T-cell (primary cell): ENCODE measurements at regions not wholly inside any gene's neighbourhood (a gene's known extent, or its start where the extent isn't known, plus 50 kb on each side); places are given as distances from the start of the nearest gene placed in this dataset.

Experiments
- ATAC-seq, 4 experiments: fragments of 200-7000 bp in 3 of 4; fragments of 150-1000 bp in 1 of 4; cut with Tn5 transposase; replicated peaks in 1 of 4; 1 replicate in 3 of 4; 2 replicates in 1 of 4; pipeline ENCODE4 v1.10.0; 2021; ENCODE audit warnings: moderate library complexity in 3 of 4, mild to moderate bottlenecking in 2 of 4, moderate number of reproducible peaks in 1 of 4
- CTCF ChIA-PET, 2 donors: fragments of 300-600 bp; sonication (Branson Sonifier 250); formaldehyde crosslinking; loops; one replicate each; lab custom pipeline; 2022; ENCODE audit warnings: antibody characterized with exemption in 2 of 2; lab: Charles Lee
- POLR2A ChIA-PET, 2 donors: fragments of 300-600 bp; sonication (Branson Sonifier 250); formaldehyde crosslinking; loops; one replicate each; lab custom pipeline; 2022; ENCODE audit warnings: antibody characterized with exemption in 2 of 2; lab: Charles Lee
- DNase-seq, 35 experiments: peaks; one replicate each; pipeline versions ENCODE4 v3.0.0 to v3.0.0-alpha.2; 2013 to 2023
- H3K27ac ChIP-seq: one replicate; pipeline ENCODE4 v1.5.1; 2013; ENCODE audit warnings: low read length
- H3K27me3 ChIP-seq, 2 experiments: replicated peaks in 1 of 2; 1 replicate in 1 of 2; 2 replicates in 1 of 2; pipeline versions ENCODE4 v1.6.1 to v1.7.0; 2013; ENCODE audit warnings: low read length in 1 of 2, mixed read lengths in 1 of 2; ENCODE audit not compliant: control insufficient read depth in 2 of 2, insufficient read depth in 2 of 2; ENCODE audit errors: extremely low read depth in 1 of 2
- H3K36me3 ChIP-seq, 2 donors: 1 replicate in 1 of 2; 2 replicates in 1 of 2; pipeline versions ENCODE4 v1.6.1 to v1.7.0; 2013; ENCODE audit warnings: low read length in 1 of 2; ENCODE audit not compliant: control insufficient read depth in 2 of 2, insufficient read depth in 1 of 2; ENCODE audit errors: extremely low read depth in 1 of 2
- H3K4me1 ChIP-seq, 2 experiments: 1 replicate in 1 of 2; 2 replicates in 1 of 2; pipeline versions ENCODE4 v1.6.1 to v1.7.0; 2013; ENCODE audit warnings: low read length in 2 of 2, mixed read lengths in 1 of 2; ENCODE audit not compliant: insufficient read depth in 2 of 2, control insufficient read depth in 1 of 2; ENCODE audit errors: extremely low read depth in 1 of 2
- H3K4me3 ChIP-seq, 2 donors: 1 replicate in 1 of 2; 2 replicates in 1 of 2; pipeline versions ENCODE4 v1.5.1 to v1.7.0; 2013; ENCODE audit warnings: mild to moderate bottlenecking in 2 of 2, low read length in 1 of 2, moderate library complexity in 1 of 2; ENCODE audit not compliant: control insufficient read depth in 1 of 2; ENCODE audit errors: extremely low read depth in 1 of 2
- H3K9me3 ChIP-seq: 2 replicates; pipeline ENCODE4 v1.7.0; 2013
- H3K27ac Mint-ChIP-seq, 2 donors: one replicate each; pipeline ENCODE4 v1.8.0; 2020 to 2021; ENCODE audit warnings: mild to moderate bottlenecking in 2 of 2, mixed read lengths in 2 of 2
- H3K27me3 Mint-ChIP-seq, 2 donors: one replicate each; pipeline ENCODE4 v1.8.0; 2021 to 2022; ENCODE audit warnings: mixed read lengths in 2 of 2
- H3K36me3 Mint-ChIP-seq: one replicate; pipeline ENCODE4 v1.8.0; 2021; ENCODE audit warnings: mixed read lengths
- H3K4me1 Mint-ChIP-seq, 3 donors: one replicate each; pipeline ENCODE4 v1.8.0; 2020 to 2022; ENCODE audit warnings: mixed read lengths in 3 of 3, mild to moderate bottlenecking in 1 of 3
- H3K4me3 Mint-ChIP-seq, 3 donors: one replicate each; pipeline ENCODE4 v1.8.0; 2020 to 2022; ENCODE audit warnings: mild to moderate bottlenecking in 3 of 3, mixed read lengths in 3 of 3, moderate library complexity in 3 of 3
- H3K9me3 Mint-ChIP-seq, 3 donors: one replicate each; pipeline ENCODE4 v1.8.0; 2020 to 2022; ENCODE audit warnings: mixed read lengths in 3 of 3
- WGBS: methylation state at CpG from one replicate; pipeline ENCODE4 v1.1.5; 2013; ENCODE audit warnings: missing lambda C conversion rate; ENCODE audit not compliant: insufficient coverage; 5-methylcytosine and 5-hydroxymethylcytosine counted together

GRCh38 chr3:145719114-145719513, 441.9 kb downstream of the PLOD2 start:
- Histone ChIP-seq H3K27ac (no peak overlapping the region), H3K4me1 (no peaks in the 10 kb centered on the region), H3K4me3 (no peak overlapping the region), H3K36me3 (no peaks in the 10 kb centered on the region), H3K27me3 (no peaks in the 10 kb centered on the region), H3K9me3 (no peaks in the 10 kb centered on the region)
- no peaks in the 10 kb centered on the region for H3K36me3 Mint-ChIP-seq
- H3K4me1 Mint-ChIP-seq: no peaks in the 10 kb centered on the region
- no peak overlapping the region for H3K4me3 Mint-ChIP-seq
- no CpG with 5 or more reads among the region's 1 CpG for WGBS
- peaks cover 0 to 8% (median 5%) of the 10 kb centered on the region in 3 donors for H3K9me3 Mint-ChIP-seq
- CTCF ChIA-PET: no interaction called here
- POLR2A ChIA-PET: no interaction called here
- DNase-seq: no peak
- no peaks in the 10 kb centered on the region for H3K27me3 Mint-ChIP-seq
- no peak overlapping the region for H3K27ac Mint-ChIP-seq
- ATAC-seq: no peak

DNA sequence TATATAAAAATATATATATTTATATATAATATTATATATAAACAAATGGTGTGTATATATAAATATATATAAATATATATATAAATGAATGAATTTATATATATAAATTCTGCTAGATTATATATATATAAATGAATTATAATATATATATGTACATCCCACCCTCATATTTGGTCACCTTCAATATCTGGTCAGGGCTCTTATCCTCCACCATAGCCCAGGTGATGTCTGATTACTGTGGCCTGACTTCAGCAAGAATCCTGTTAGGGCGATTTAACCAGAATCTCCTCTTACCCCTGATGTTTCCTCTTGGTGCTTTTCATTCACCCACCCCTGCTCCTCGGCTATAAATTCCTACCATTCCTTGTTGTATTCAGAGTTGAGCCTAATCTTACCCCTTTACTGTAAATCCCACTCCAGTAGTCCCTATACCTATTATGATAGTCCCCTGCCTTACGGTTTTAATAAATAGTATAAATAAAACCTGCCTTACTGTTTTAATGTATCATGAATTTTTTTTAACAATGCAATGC, 439.6 kb downstream of the PLOD2 start:
- no peaks in the 10 kb centered on the region for H3K4me1 Mint-ChIP-seq
- no peak for DNase-seq
- no peaks in the 10 kb centered on the region for H3K36me3 Mint-ChIP-seq
- 100% methylated on average over 1 of the region's 3 CpGs for WGBS
- H3K36me3 ChIP-seq: no peaks in the 10 kb centered on the region
- H3K4me3 ChIP-seq: no peak overlapping the region
- CTCF ChIA-PET: no interaction called here
- H3K4me1 ChIP-seq: no peaks in the 10 kb centered on the region
- no peak for ATAC-seq
- no peak overlapping the region for H3K27ac Mint-ChIP-seq
- no peak overlapping the region for H3K27ac ChIP-seq
- no peak overlapping the region for H3K4me3 Mint-ChIP-seq
- H3K9me3 ChIP-seq: no peaks in the 10 kb centered on the region
- H3K9me3 Mint-ChIP-seq: peaks cover 0 to 8% (median 5%) of the 10 kb centered on the region in 3 donors
- POLR2A ChIA-PET: no interaction called here
- no peaks in the 10 kb centered on the region for H3K27me3 Mint-ChIP-seq
- no peaks in the 10 kb centered on the region for H3K27me3 ChIP-seq

GRCh38 chr3:145721815-145722214, 439.2 kb downstream of the PLOD2 start:
- Mint-ChIP-seq H3K9me3 (peaks cover 0 to 8% (median 5%) of the 10 kb centered on the region in 3 donors), H3K36me3 (no peaks in the 10 kb centered on the region), H3K27ac (no peak overlapping the region), H3K27me3 (no peaks in the 10 kb centered on the region), H3K4me3 (no peak overlapping the region), H3K4me1 (no peaks in the 10 kb centered on the region)
- Histone ChIP-seq H3K27ac (no peak overlapping the region), H3K9me3 (no peaks in the 10 kb centered on the region), H3K4me1 (no peaks in the 10 kb centered on the region), H3K36me3 (no peaks in the 10 kb centered on the region), H3K27me3 (no peaks in the 10 kb centered on the region), H3K4me3 (no peak overlapping the region)
- no peak for ATAC-seq
- ChIA-PET POLR2A (no interaction called here), CTCF (no interaction called here)
- no peak for DNase-seq
- no CpG with 5 or more reads among the region's 1 CpG for WGBS

GRCh38 chr3:145727476-145727875, 433.5 kb downstream of the PLOD2 start:
- WGBS: 83% methylated on average over 1 of the region's 3 CpGs
- Mint-ChIP-seq H3K4me1 (no peaks in the 10 kb centered on the region), H3K4me3 (no peak overlapping the region), H3K36me3 (no peaks in the 10 kb centered on the region), H3K9me3 (peaks cover 3 to 8% (median 5%) of the 10 kb centered on the region in 3 donors), H3K27ac (no peak overlapping the region), H3K27me3 (no peaks in the 10 kb centered on the region)
- no peak overlapping the region for H3K4me3 ChIP-seq
- H3K27ac ChIP-seq: no peak overlapping the region
- POLR2A ChIA-PET: no interaction called here
- CTCF ChIA-PET: interaction anchor here (0.7 kb wide), 2 partner anchors 30 to 36 kb away, joined by 3 to 4 read pairs; no protein-coding TSS in a partner anchor
- no peaks in the 10 kb centered on the region for H3K36me3 ChIP-seq
- H3K9me3 ChIP-seq: no peaks in the 10 kb centered on the region
- DNase-seq: no peak
- H3K4me1 ChIP-seq: no peaks in the 10 kb centered on the region
- ATAC-seq: no peak
- no peaks in the 10 kb centered on the region for H3K27me3 ChIP-seq

GRCh38 chr3:145735631-145736030, 425.4 kb downstream of the PLOD2 start:
- no peaks in the 10 kb centered on the region for H3K9me3 ChIP-seq
- WGBS: no CpG with 5 or more reads among the region's 2 CpGs
- no peaks in the 10 kb centered on the region for H3K27me3 ChIP-seq
- Mint-ChIP-seq H3K9me3 (peaks cover 0 to 4% (median 0%) of the 10 kb centered on the region in 3 donors), H3K4me1 (no peaks in the 10 kb centered on the region), H3K27ac (no peak overlapping the region), H3K27me3 (no peaks in the 10 kb centered on the region), H3K36me3 (no peaks in the 10 kb centered on the region), H3K4me3 (no peak overlapping the region)
- H3K27ac ChIP-seq: no peak overlapping the region
- H3K36me3 ChIP-seq: no peaks in the 10 kb centered on the region
- no peak for DNase-seq
- no peak overlapping the region for H3K4me3 ChIP-seq
- POLR2A ChIA-PET: no interaction called here
- no peak for ATAC-seq
- no peaks in the 10 kb centered on the region for H3K4me1 ChIP-seq
- CTCF ChIA-PET: no interaction called here

GRCh38 chr3:145737952-145738351, 423.0 kb downstream of the PLOD2 start:
- no CpG with 5 or more reads among the region's 1 CpG for WGBS

DNA sequence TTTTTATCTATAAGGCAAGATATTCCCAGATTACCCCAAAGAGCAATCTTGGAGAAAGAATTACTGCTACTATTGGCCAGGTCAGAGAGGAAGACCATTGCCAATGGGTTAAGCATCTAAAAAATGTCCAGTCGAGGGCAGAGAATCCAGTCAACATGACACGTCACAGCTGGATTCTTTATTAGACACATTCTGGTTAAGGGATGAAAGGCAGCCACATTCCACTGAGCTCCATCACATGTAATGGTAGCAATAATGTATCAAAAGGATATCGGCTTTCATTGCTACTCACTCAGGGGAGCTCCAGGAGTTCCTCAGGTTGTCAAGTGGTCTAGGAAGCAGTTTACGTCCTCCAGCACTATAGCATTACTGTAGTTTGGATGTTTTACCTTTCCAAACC, 421.1 kb downstream of the PLOD2 start:
- DNase-seq (no peak), ATAC-seq (no peak)
- Mint-ChIP-seq H3K27ac (no peak overlapping the region), H3K36me3 (no peaks in the 10 kb centered on the region), H3K4me3 (no peak overlapping the region), H3K9me3 (peaks cover 0 to 4% (median 0%) of the 10 kb centered on the region in 3 donors), H3K27me3 (no peaks in the 10 kb centered on the region), H3K4me1 (no peaks in the 10 kb centered on the region)
- Histone ChIP-seq H3K4me3 (no peak overlapping the region), H3K27ac (no peak overlapping the region), H3K9me3 (no peaks in the 10 kb centered on the region), H3K36me3 (no peaks in the 10 kb centered on the region), H3K4me1 (no peaks in the 10 kb centered on the region), H3K27me3 (no peaks in the 10 kb centered on the region)
- ChIA-PET CTCF (no interaction called here), POLR2A (no interaction called here)
- WGBS: no CpG with 5 or more reads among the region's 4 CpGs

More at GRCh38 chr3:145737952-145738351, 423.0 kb downstream of the PLOD2 start:
- Histone ChIP-seq H3K4me3 (no peak overlapping the region), H3K36me3 (no peaks in the 10 kb centered on the region), H3K27ac (no peak overlapping the region), H3K27me3 (no peaks in the 10 kb centered on the region), H3K4me1 (no peaks in the 10 kb centered on the region), H3K9me3 (no peaks in the 10 kb centered on the region)
- H3K4me1 Mint-ChIP-seq: no peaks in the 10 kb centered on the region
- no peaks in the 10 kb centered on the region for H3K36me3 Mint-ChIP-seq
- ATAC-seq: no peak
- H3K4me3 Mint-ChIP-seq: no peak overlapping the region
- H3K9me3 Mint-ChIP-seq: peaks cover 0 to 4% (median 0%) of the 10 kb centered on the region in 3 donors
- no peak for DNase-seq
- H3K27ac Mint-ChIP-seq: no peak overlapping the region
- H3K27me3 Mint-ChIP-seq: no peaks in the 10 kb centered on the region
- ChIA-PET POLR2A (no interaction called here), CTCF (no interaction called here)
